ENCODE measurements at regions not wholly inside any gene's neighbourhood (a gene's known extent, or its start where the extent isn't known, plus 50 kb on each side); places are given as distances from the start of the nearest gene placed in this dataset.

- Mint-ChIP-seq H3K4me3 (no peak overlapping the region), H3K4me1 (no peaks in the 10 kb centered on the region)
- no peak for ATAC-seq
These were observed 51.3 kb upstream of the RGMB start for GRCh38 chr5:98722188-98722587.

DNA sequence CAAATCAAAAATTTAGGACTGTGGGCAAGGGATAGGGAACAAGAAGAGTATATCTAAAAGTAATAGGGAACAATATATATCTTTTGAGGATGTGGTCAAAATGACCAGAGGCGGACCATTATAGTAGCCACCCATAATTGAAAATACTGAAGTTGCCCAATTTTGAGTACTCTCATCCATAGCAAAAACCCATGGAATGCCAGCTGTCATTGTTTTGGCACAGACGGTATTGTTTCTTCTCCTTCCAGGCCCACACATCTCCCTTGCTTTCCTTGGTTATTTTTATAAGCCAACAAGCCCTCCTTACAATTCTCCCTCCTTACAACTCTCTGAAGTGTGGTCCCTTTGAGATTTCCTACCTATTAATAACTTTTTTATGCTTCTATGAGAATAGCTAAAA is 50.4 kb upstream of the RGMB start:
- ATAC-seq, result no peak

More at GRCh38 chr5:98722188-98722587, 51.3 kb upstream of the RGMB start:
- no peak for DNase-seq
- no peaks in the 10 kb centered on the region for H3K9me3 ChIP-seq (ENCODE audit: control insufficient read depth, low read length, poor library complexity, severe bottlenecking)
- Mint-ChIP-seq H3K27ac (no peak overlapping the region), H3K36me3 (ENCODE audit: low read depth) (no peaks in the 10 kb centered on the region), H3K27me3 (peaks cover 14% of the 10 kb centered on the region)

More for the DNA sequence above, 50.4 kb upstream of the RGMB start:
- H3K4me1 Mint-ChIP-seq, result no peaks in the 10 kb centered on the region
- H3K27me3 Mint-ChIP-seq, result peaks cover 22% of the 10 kb centered on the region
- no peak for DNase-seq
- H3K36me3 Mint-ChIP-seq (ENCODE audit: low read depth), result no peaks in the 10 kb centered on the region
- H3K9me3 ChIP-seq (ENCODE audit: control insufficient read depth, low read length, poor library complexity, severe bottlenecking), result no peaks in the 10 kb centered on the region
- H3K4me3 Mint-ChIP-seq, result no peak overlapping the region
- no peak overlapping the region for H3K27ac Mint-ChIP-seq
